ENCODE measurements at regions not wholly inside any gene's neighbourhood (a gene's known extent, or its start where the extent isn't known, plus 50 kb on each side); places are given as distances from the start of the nearest gene placed in this dataset.

DNA sequence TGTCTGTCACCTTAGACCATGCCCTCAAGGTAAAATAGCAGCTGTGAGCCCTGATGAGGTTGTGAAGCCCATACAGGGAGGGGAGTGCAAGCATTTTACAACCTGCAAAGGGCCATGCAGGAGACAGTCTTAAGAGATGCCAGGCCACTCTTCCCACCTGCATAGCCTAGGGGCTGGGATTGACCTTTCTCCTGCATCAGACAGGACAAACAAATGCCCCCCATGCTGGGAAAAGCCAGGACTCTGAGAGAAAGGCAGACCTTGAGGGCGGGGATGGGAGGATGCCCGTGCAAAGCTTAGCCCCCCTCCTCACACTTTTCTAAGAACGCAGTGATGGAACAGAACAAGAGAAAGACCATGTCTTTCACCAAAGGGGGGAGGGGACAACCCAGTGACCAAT, 137.9 kb upstream of the MAMLD1 start:
- TF ChIP-seq CTCF (IDR thresholded peaks at IDR 0.05) (no peak), POLR2A (IDR thresholded peaks at IDR 0.05) (no peak), POLR2AphosphoS5 (IDR thresholded peaks at IDR 0.05) (no peak)
